ENCODE measurements at regions not wholly inside any gene's neighbourhood (a gene's known extent, or its start where the extent isn't known, plus 50 kb on each side); places are given as distances from the start of the nearest gene placed in this dataset.

DNA sequence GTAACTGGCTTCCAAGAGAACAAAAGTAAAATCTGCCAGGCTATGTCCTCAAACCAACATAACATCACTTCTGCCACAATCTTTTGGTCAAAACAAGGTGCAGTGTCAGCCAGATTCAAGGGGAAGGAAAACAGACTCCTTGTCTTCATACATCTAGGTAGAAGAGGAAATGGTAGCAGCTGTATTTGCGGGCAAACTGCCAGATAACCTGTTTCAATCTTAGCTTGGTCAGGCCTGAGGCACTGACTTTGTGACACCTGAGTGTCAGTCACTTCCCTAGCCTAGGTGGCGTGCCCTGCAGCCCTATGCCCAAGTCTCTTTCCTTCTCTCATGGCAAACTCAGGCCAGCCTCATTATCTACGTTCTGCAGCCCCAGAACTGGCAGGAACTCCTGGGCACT, 146.2 kb upstream of the JADE1 start:
- H3K27me3 ChIP-seq (ENCODE audit: control insufficient read depth, insufficient read depth, low read length), result no peaks in the 10 kb centered on the region
- in situ Hi-C loops (cut with HindIII; ENCODE audit: low pct_unique_long_range_greater_than_20kb, low sequenced_read_pairs), result no loop called here
- no peaks in the 10 kb centered on the region for H3K9me3 ChIP-seq (ENCODE audit: control insufficient read depth, insufficient read depth, low read depth, low read length)
- intact Hi-C loops (cut with micrococcal nuclease; ENCODE audit: unreplicated experiment), result no loop called here
- no TSS peak for BruUV-seq (replicated peaks)
- no peaks in the 10 kb centered on the region for H3K36me3 ChIP-seq (ENCODE audit: control insufficient read depth, insufficient read depth, low read length)
- DNase-seq (ENCODE audit: low read depth, low spot score), result no peak
- no peak for ATAC-seq
- TF ChIP-seq POLR2AphosphoS5 (IDR thresholded peaks at IDR 0.05; ENCODE audit: low read depth, low read length), result no peak
- TF ChIP-seq, protein P1, sequence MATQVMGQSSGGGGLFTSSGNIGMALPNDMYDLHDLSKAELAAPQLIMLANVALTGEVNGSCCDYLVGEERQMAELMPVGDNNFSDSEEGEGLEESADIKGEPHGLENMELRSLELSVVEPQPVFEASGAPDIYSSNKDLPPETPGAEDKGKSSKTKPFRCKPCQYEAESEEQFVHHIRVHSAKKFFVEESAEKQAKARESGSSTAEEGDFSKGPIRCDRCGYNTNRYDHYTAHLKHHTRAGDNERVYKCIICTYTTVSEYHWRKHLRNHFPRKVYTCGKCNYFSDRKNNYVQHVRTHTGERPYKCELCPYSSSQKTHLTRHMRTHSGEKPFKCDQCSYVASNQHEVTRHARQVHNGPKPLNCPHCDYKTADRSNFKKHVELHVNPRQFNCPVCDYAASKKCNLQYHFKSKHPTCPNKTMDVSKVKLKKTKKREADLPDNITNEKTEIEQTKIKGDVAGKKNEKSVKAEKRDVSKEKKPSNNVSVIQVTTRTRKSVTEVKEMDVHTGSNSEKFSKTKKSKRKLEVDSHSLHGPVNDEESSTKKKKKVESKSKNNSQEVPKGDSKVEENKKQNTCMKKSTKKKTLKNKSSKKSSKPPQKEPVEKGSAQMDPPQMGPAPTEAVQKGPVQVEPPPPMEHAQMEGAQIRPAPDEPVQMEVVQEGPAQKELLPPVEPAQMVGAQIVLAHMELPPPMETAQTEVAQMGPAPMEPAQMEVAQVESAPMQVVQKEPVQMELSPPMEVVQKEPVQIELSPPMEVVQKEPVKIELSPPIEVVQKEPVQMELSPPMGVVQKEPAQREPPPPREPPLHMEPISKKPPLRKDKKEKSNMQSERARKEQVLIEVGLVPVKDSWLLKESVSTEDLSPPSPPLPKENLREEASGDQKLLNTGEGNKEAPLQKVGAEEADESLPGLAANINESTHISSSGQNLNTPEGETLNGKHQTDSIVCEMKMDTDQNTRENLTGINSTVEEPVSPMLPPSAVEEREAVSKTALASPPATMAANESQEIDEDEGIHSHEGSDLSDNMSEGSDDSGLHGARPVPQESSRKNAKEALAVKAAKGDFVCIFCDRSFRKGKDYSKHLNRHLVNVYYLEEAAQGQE (IDR thresholded peaks at IDR 0.05; ENCODE audit: insufficient read depth in 1 of 2, low read depth in 2 of 2, low read length in 1 of 2), result no peak
- no peak for TF ChIP-seq CTCF (IDR thresholded peaks at IDR 0.05)
- TF ChIP-seq TCF7L2 (IDR thresholded peaks at IDR 0.05; ENCODE audit: low read depth, low read length), result no peak
- no peak for TF ChIP-seq SIN3A (IDR thresholded peaks at IDR 0.05; ENCODE audit: borderline replicate concordance, insufficient read depth, low read depth, low read length)
- H3K4me3 ChIP-seq (ENCODE audit: low read depth in 2 of 2, low read length in 2 of 2), result no peak overlapping the region
- H3K4me1 ChIP-seq (ENCODE audit: control insufficient read depth, insufficient read depth, low read length), result no peaks in the 10 kb centered on the region
- CTCF ChIA-PET, result no interaction called here
- POLR2A ChIA-PET, result no interaction called here
- H3K27ac ChIP-seq (ENCODE audit: low read length), result no peak overlapping the region

- intact Hi-C loops (cut with micrococcal nuclease; ENCODE audit: unreplicated experiment), result no loop called here
- Histone ChIP-seq H3K4me1 (ENCODE audit: control insufficient read depth, insufficient read depth, low read length) (no peaks in the 10 kb centered on the region), H3K36me3 (ENCODE audit: control insufficient read depth, insufficient read depth, low read length) (no peaks in the 10 kb centered on the region), H3K9me3 (ENCODE audit: control insufficient read depth, insufficient read depth, low read depth, low read length) (no peaks in the 10 kb centered on the region), H3K27me3 (ENCODE audit: control insufficient read depth, insufficient read depth, low read length) (no peaks in the 10 kb centered on the region), H3K27ac (ENCODE audit: low read length) (no peak overlapping the region), H3K4me3 (ENCODE audit: low read depth in 2 of 2, low read length in 2 of 2) (no peak overlapping the region)
- CTCF ChIA-PET, result no interaction called here
- POLR2A ChIA-PET, result no interaction called here
- DNase-seq (ENCODE audit: low read depth, low spot score), result no peak
- no TSS peak for BruUV-seq (replicated peaks)
- ATAC-seq, result no peak
- no peak for TF ChIP-seq SIN3A (IDR thresholded peaks at IDR 0.05; ENCODE audit: borderline replicate concordance, insufficient read depth, low read depth, low read length)
- TF ChIP-seq, protein P1 (IDR thresholded peaks at IDR 0.05; ENCODE audit: insufficient read depth in 1 of 2, low read depth in 2 of 2, low read length in 1 of 2), result no peak
- TF ChIP-seq CTCF (IDR thresholded peaks at IDR 0.05), result no peak
- TF ChIP-seq TCF7L2 (IDR thresholded peaks at IDR 0.05; ENCODE audit: low read depth, low read length), result no peak
- TF ChIP-seq POLR2AphosphoS5 (IDR thresholded peaks at IDR 0.05; ENCODE audit: low read depth, low read length), result no peak
- in situ Hi-C loops (cut with HindIII; ENCODE audit: low pct_unique_long_range_greater_than_20kb, low sequenced_read_pairs), result no loop called here
Observed at GRCh38 chr4:128661479-128661878, 148.0 kb upstream of the JADE1 start.
